DOHH2 (cell line): ENCODE measurements at regions not wholly inside any gene's neighbourhood (a gene's known extent, or its start where the extent isn't known, plus 50 kb on each side); places are given as distances from the start of the nearest gene placed in this dataset.

Experiments
- H3F3A ChIP-seq: fragments of 200-600 bp; sonication (generic), shearing (Covaris generic); 2 replicates; pipeline ENCODE4 v1.6.0; 2016; ENCODE audit warnings: antibody characterized with exemption, mild to moderate bottlenecking; ENCODE audit not compliant: control insufficient read depth, insufficient read depth
- H3K27ac ChIP-seq: fragments of 200-600 bp; sonication (generic); 2 replicates; pipeline ENCODE4 v1.5.1; 2014; ENCODE audit warnings: low read depth, mild to moderate bottlenecking, low read length, moderate library complexity
- H3K27me3 ChIP-seq: fragments of 200-600 bp; sonication (generic); 2 replicates; pipeline ENCODE4 v1.6.1; 2014; ENCODE audit warnings: mild to moderate bottlenecking, low read length, mixed read lengths; ENCODE audit not compliant: control insufficient read depth
- H3K36me3 ChIP-seq: fragments of 200-600 bp; sonication (generic); 2 replicates; pipeline ENCODE4 v1.6.1; 2014; ENCODE audit warnings: mild to moderate bottlenecking, low read length, moderate library complexity, mixed read lengths; ENCODE audit not compliant: control insufficient read depth
- H3K4me1 ChIP-seq: fragments of 200-600 bp; sonication (generic); 2 replicates; pipeline ENCODE4 v1.6.1; 2014; ENCODE audit warnings: mild to moderate bottlenecking, low read length, mixed read lengths; ENCODE audit not compliant: control insufficient read depth
- H3K4me2 ChIP-seq: fragments of 200-600 bp; sonication (generic); 2 replicates; pipeline ENCODE4 v1.6.0; 2014; ENCODE audit warnings: mild to moderate bottlenecking, low read length, moderate library complexity
- H3K4me3 ChIP-seq: fragments of 200-600 bp; sonication (generic); 2 replicates; pipeline ENCODE4 v1.5.1; 2014; ENCODE audit warnings: mild to moderate bottlenecking, low read length, mixed read lengths
- H3K79me2 ChIP-seq: fragments of 200-600 bp; sonication (generic); 2 replicates; pipeline ENCODE4 v1.6.1; 2014; ENCODE audit warnings: mild to moderate bottlenecking, low read length, mixed read lengths; ENCODE audit not compliant: control insufficient read depth
- H3K9me2 ChIP-seq: fragments of 200-600 bp; sonication (generic); replicated peaks from 2 replicates; pipeline ENCODE4 v1.6.1; 2014; ENCODE audit warnings: mild to moderate bottlenecking, low read length, mixed read lengths; ENCODE audit not compliant: control insufficient read depth
- H3K9me3 ChIP-seq: fragments of 200-600 bp; sonication (generic); 2 replicates; pipeline ENCODE4 v1.6.1; 2014; ENCODE audit warnings: antibody characterized with exemption, low read length, mixed read lengths; ENCODE audit not compliant: control insufficient read depth, insufficient read depth
- H4K20me1 ChIP-seq: fragments of 200-600 bp; sonication (generic); 2 replicates; pipeline ENCODE4 v1.6.0; 2014; ENCODE audit warnings: low read depth, mild to moderate bottlenecking, antibody characterized with exemption, low read length, moderate library complexity; ENCODE audit not compliant: control insufficient read depth, insufficient read depth
- EZH2phosphoT487 ChIP-seq: fragments of 200-600 bp; sonication (generic); IDR thresholded peaks from 2 replicates; pipeline ENCODE4 v1.6.1; 2017; ENCODE audit warnings: borderline replicate concordance, mild to moderate bottlenecking, antibody characterized with exemption, low read length, moderate library complexity, mixed read lengths
- TF ChIP-seq, protein P1 (sequence below): fragments of 200-600 bp; sonication (generic); IDR thresholded peaks from one replicate; pipeline ENCODE4 v1.5.1; 2014; ENCODE audit warnings: antibody characterized with exemption, mild to moderate bottlenecking, low read depth, low read length; ENCODE audit not compliant: poor library complexity, severe bottlenecking

GRCh38 chr2:104939570-104940217 is 85.8 kb downstream of the POU3F3 start:
- no peak overlapping the region for H3K27ac ChIP-seq
- H3K4me1 ChIP-seq: peaks cover 6% of the 10 kb centered on the region
- no peak for TF ChIP-seq EZH2phosphoT487
- TF ChIP-seq, protein P1, sequence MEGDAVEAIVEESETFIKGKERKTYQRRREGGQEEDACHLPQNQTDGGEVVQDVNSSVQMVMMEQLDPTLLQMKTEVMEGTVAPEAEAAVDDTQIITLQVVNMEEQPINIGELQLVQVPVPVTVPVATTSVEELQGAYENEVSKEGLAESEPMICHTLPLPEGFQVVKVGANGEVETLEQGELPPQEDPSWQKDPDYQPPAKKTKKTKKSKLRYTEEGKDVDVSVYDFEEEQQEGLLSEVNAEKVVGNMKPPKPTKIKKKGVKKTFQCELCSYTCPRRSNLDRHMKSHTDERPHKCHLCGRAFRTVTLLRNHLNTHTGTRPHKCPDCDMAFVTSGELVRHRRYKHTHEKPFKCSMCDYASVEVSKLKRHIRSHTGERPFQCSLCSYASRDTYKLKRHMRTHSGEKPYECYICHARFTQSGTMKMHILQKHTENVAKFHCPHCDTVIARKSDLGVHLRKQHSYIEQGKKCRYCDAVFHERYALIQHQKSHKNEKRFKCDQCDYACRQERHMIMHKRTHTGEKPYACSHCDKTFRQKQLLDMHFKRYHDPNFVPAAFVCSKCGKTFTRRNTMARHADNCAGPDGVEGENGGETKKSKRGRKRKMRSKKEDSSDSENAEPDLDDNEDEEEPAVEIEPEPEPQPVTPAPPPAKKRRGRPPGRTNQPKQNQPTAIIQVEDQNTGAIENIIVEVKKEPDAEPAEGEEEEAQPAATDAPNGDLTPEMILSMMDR: no peak
- H3K36me3 ChIP-seq: no peaks in the 10 kb centered on the region
- no peaks in the 10 kb centered on the region for H3K9me3 ChIP-seq
- H3F3A ChIP-seq: no peaks in the 10 kb centered on the region
- no peaks in the 10 kb centered on the region for H3K79me2 ChIP-seq
- no peak overlapping the region for H3K4me3 ChIP-seq
- no peak overlapping the region for H3K4me2 ChIP-seq
- no peaks in the 10 kb centered on the region for H4K20me1 ChIP-seq
- no peaks in the 10 kb centered on the region for H3K9me2 ChIP-seq
- H3K27me3 ChIP-seq: 0 out of 2 replicates have a peak, but pooled peaks cover 6% of the 10 kb centered on the region

- Histone ChIP-seq H3K4me1 (no peaks in the 10 kb centered on the region), H3K27ac (no peak overlapping the region), H3K27me3 (peaks cover 5% of the 10 kb centered on the region; the same call in 1 of the 2 replicates), H3K4me3 (no peak overlapping the region), H3F3A (no peaks in the 10 kb centered on the region), H3K4me2 (no peak overlapping the region), H3K9me2 (no peaks in the 10 kb centered on the region), H3K36me3 (no peaks in the 10 kb centered on the region), H3K79me2 (no peaks in the 10 kb centered on the region), H3K9me3 (no peaks in the 10 kb centered on the region), H4K20me1 (no peaks in the 10 kb centered on the region)
- no peak for TF ChIP-seq EZH2phosphoT487
- TF ChIP-seq, protein P1: no peak
Measured at GRCh38 chr2:104944495-104944894, 90.6 kb downstream of the POU3F3 start.

- H3F3A ChIP-seq: no peaks in the 10 kb centered on the region
- no peak overlapping the region for H3K4me3 ChIP-seq
- no peaks in the 10 kb centered on the region for H4K20me1 ChIP-seq
- no peaks in the 10 kb centered on the region for H3K4me1 ChIP-seq
- no peaks in the 10 kb centered on the region for H3K36me3 ChIP-seq
- no peak overlapping the region for H3K27ac ChIP-seq
- no peak overlapping the region for H3K4me2 ChIP-seq
- no peaks in the 10 kb centered on the region for H3K9me3 ChIP-seq
- H3K79me2 ChIP-seq: no peaks in the 10 kb centered on the region
- no peaks in the 10 kb centered on the region for H3K9me2 ChIP-seq
- H3K27me3 ChIP-seq: peaks cover 5% of the 10 kb centered on the region; the same call in 1 of the 2 replicates
- TF ChIP-seq EZH2phosphoT487: no peak
- TF ChIP-seq, protein P1: no peak
Measured at GRCh38 chr2:104945121-104945520, 91.2 kb downstream of the POU3F3 start.
